Activated T-cell treated with anti-CD3 and anti-CD28 coated beads, Interleukin-2, amount 50 U/mL, for 72 hours (primary cell): ENCODE measurements at regions not wholly inside any gene's neighbourhood (a gene's known extent, or its start where the extent isn't known, plus 50 kb on each side); places are given as distances from the start of the nearest gene placed in this dataset.
"Not testable (repeated sequence)": the region's sequence is repeated elsewhere in the genome, so short reads cannot be mapped to it uniquely, and the experiment has no call there.

ENCODE experiments used
- ATAC-seq, 2 donors: fragments of 150-1000 bp; cut with Tn5 transposase; replicated peaks in 1 of 2; 2 replicates each; pipeline ENCODE4 v1.10.0; 2021; ENCODE audit warnings: moderate library complexity in 2 of 2, mild to moderate bottlenecking in 1 of 2
- DNase-seq, 2 donors: peaks; one replicate each; pipeline ENCODE4 v3.0.0; 2021 to 2022; ENCODE audit warnings: mixed read lengths in 1 of 2
- H3K27ac Mint-ChIP-seq: one replicate; pipeline ENCODE4 v1.8.0; 2022; ENCODE audit warnings: mild to moderate bottlenecking, moderate library complexity, mixed read lengths
- H3K27me3 Mint-ChIP-seq: one replicate; pipeline ENCODE4 v1.8.0; 2022; ENCODE audit warnings: low read depth, mixed read lengths
- H3K36me3 Mint-ChIP-seq, 2 donors: one replicate each; pipeline ENCODE4 v1.8.0; 2022; ENCODE audit warnings: mixed read lengths in 2 of 2, mild to moderate bottlenecking in 1 of 2; ENCODE audit not compliant: insufficient read depth in 2 of 2
- H3K4me1 Mint-ChIP-seq: one replicate; pipeline ENCODE4 v1.8.0; 2022; ENCODE audit warnings: low read depth, mixed read lengths
- H3K4me3 Mint-ChIP-seq, 2 donors: one replicate each; pipeline ENCODE4 v1.8.0; 2022; ENCODE audit warnings: mild to moderate bottlenecking in 2 of 2, mixed read lengths in 2 of 2, moderate library complexity in 2 of 2
- H3K9me3 Mint-ChIP-seq, 2 donors: one replicate each; pipeline ENCODE4 v1.8.0; 2022; ENCODE audit warnings: mixed read lengths in 2 of 2

GRCh38 chr9:96150324-96151227 lies 151.4 kb downstream of the HSD17B3 start:
- H3K4me1 Mint-ChIP-seq, result peaks cover 39% of the 10 kb centered on the region
- ATAC-seq, result peak; percentile 94
- DNase-seq, result peak; percentile 70 to 80
- peak overlapping the region; percentile 58 for H3K27ac Mint-ChIP-seq
- H3K36me3 Mint-ChIP-seq, result no peaks in the 10 kb centered on the region
- H3K4me3 Mint-ChIP-seq, result peak overlapping the region; percentile 54 to 57
- peaks cover 49% of the 10 kb centered on the region for H3K27me3 Mint-ChIP-seq
- no peaks in the 10 kb centered on the region for H3K9me3 Mint-ChIP-seq

GRCh38 chr9:96149533-96150280 lies 152.3 kb downstream of the HSD17B3 start:
- Mint-ChIP-seq H3K27me3 (peaks cover 56% of the 10 kb centered on the region), H3K27ac (no peak overlapping the region), H3K4me1 (peaks cover 39% of the 10 kb centered on the region), H3K9me3 (no peaks in the 10 kb centered on the region), H3K4me3 (peak overlapping the region; percentile 10 to 54), H3K36me3 (no peaks in the 10 kb centered on the region)
- ATAC-seq (peak; percentile 2 to 24), DNase-seq (no peak)

- Mint-ChIP-seq H3K9me3 (no peaks in the 10 kb centered on the region), H3K36me3 (no peaks in the 10 kb centered on the region), H3K4me1 (peaks cover 39% of the 10 kb centered on the region), H3K27me3 (peaks cover 58% of the 10 kb centered on the region), H3K4me3 (no peak overlapping the region), H3K27ac (no peak overlapping the region)
- ATAC-seq (no peak), DNase-seq (no peak)
Measured at GRCh38 chr9:96148634-96149532, 153.1 kb downstream of the HSD17B3 start.

GRCh38 chr9:96147029-96147428 lies 154.9 kb downstream of the HSD17B3 start:
- DNase-seq, H3K36me3 Mint-ChIP-seq: not testable (repeated sequence)

GRCh38 chr9:96141666-96142065 lies 160.3 kb downstream of the HSD17B3 start:
- Mint-ChIP-seq H3K9me3 (no peaks in the 10 kb centered on the region), H3K27ac (no peak overlapping the region), H3K36me3 (peaks cover 0 to 1% of the 10 kb centered on the region in 2 donors), H3K27me3 (peaks cover 25% of the 10 kb centered on the region), H3K4me1 (peaks cover 11% of the 10 kb centered on the region), H3K4me3 (no peak overlapping the region)
- DNase-seq, result no peak
- peak in 1 of 2 donors; percentile 45 for ATAC-seq

More at GRCh38 chr9:96147029-96147428, 154.9 kb downstream of the HSD17B3 start:
- not testable (repeated sequence) for H3K9me3 Mint-ChIP-seq, H3K27ac Mint-ChIP-seq, ATAC-seq
- peaks cover 36% of the 10 kb centered on the region for H3K4me1 Mint-ChIP-seq
- peak overlapping the region; percentile 19 to 52 for H3K4me3 Mint-ChIP-seq
- peaks cover 58% of the 10 kb centered on the region for H3K27me3 Mint-ChIP-seq

GRCh38 chr9:96141128-96141474 lies 160.9 kb downstream of the HSD17B3 start:
- H3K4me1 Mint-ChIP-seq, result peaks cover 6% of the 10 kb centered on the region
- DNase-seq (no peak), ATAC-seq (no peak)
- peaks cover 0 to 1% of the 10 kb centered on the region in 2 donors for H3K36me3 Mint-ChIP-seq
- H3K9me3 Mint-ChIP-seq, result no peaks in the 10 kb centered on the region
- H3K27me3 Mint-ChIP-seq, result peaks cover 19% of the 10 kb centered on the region
- H3K4me3 Mint-ChIP-seq, result no peak overlapping the region
- H3K27ac Mint-ChIP-seq, result no peak overlapping the region

GRCh38 chr9:96140296-96141127 lies 161.5 kb downstream of the HSD17B3 start:
- H3K9me3 Mint-ChIP-seq, result no peaks in the 10 kb centered on the region
- peaks cover 17% of the 10 kb centered on the region for H3K27me3 Mint-ChIP-seq
- H3K4me1 Mint-ChIP-seq, result peaks cover 9% of the 10 kb centered on the region
- peaks cover 0 to 1% of the 10 kb centered on the region in 2 donors for H3K36me3 Mint-ChIP-seq
- H3K27ac Mint-ChIP-seq, result no peak overlapping the region
- no peak overlapping the region for H3K4me3 Mint-ChIP-seq
- DNase-seq (no peak), ATAC-seq (no peak)

GRCh38 chr9:96139592-96140295 lies 162.2 kb downstream of the HSD17B3 start:
- ATAC-seq, result no peak
- Mint-ChIP-seq H3K9me3 (no peaks in the 10 kb centered on the region), H3K27me3 (peaks cover 18% of the 10 kb centered on the region), H3K4me1 (peaks cover 11% of the 10 kb centered on the region), H3K36me3 (peaks cover 0 to 1% of the 10 kb centered on the region in 2 donors), H3K4me3 (no peak overlapping the region), H3K27ac (no peak overlapping the region)
- no peak for DNase-seq

- H3K9me3 Mint-ChIP-seq, result peaks cover 0 to 2% of the 10 kb centered on the region in 2 donors
- no peak overlapping the region for H3K27ac Mint-ChIP-seq
- peaks cover 0 to 1% of the 10 kb centered on the region in 2 donors for H3K36me3 Mint-ChIP-seq
- no peak for DNase-seq
- H3K4me1 Mint-ChIP-seq, result peaks cover 11% of the 10 kb centered on the region
- H3K27me3 Mint-ChIP-seq, result peaks cover 14% of the 10 kb centered on the region
- no peak for ATAC-seq
- H3K4me3 Mint-ChIP-seq, result no peak overlapping the region
Measured at GRCh38 chr9:96138616-96139015, 163.4 kb downstream of the HSD17B3 start.

GRCh38 chr9:96137671-96138429 lies 164.1 kb downstream of the HSD17B3 start:
- H3K4me1 Mint-ChIP-seq, result peaks cover 11% of the 10 kb centered on the region
- DNase-seq (no peak), ATAC-seq (no peak)
- peak overlapping the region in 1 of 2 donors; percentile 58 for H3K4me3 Mint-ChIP-seq
- H3K36me3 Mint-ChIP-seq, result peaks cover 1% of the 10 kb centered on the region in 2 donors
- H3K27me3 Mint-ChIP-seq, result peaks cover 21% of the 10 kb centered on the region
- peak overlapping the region; percentile 46 for H3K27ac Mint-ChIP-seq
- peaks cover 2% of the 10 kb centered on the region in 2 donors for H3K9me3 Mint-ChIP-seq
